ENCODE measurements at regions not wholly inside any gene's neighbourhood (a gene's known extent, or its start where the extent isn't known, plus 50 kb on each side); places are given as distances from the start of the nearest gene placed in this dataset.
A peak's percentile ranks its signal among the peaks of the same experiment; 100 is the strongest.

DNA sequence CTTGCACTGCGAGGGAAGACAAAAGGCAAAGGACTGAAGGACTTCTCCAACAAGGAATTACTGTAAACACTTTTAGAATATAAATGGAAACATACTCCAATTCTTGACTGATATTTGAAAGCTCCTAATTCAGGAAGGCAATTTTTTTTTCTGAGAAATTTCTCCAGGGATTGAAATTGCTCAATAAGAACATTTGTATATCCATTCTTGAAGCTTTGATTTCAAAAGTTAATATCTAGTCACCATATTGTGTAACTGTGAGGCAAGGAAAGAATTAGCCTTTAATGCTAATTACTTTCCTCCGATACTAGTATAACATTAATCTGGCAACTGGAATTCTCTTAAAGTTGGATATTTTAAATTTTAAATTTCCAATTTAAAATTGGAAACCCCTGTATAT is 188.4 kb upstream of the COL1A2 start:
- intact Hi-C loops (cut with DNase I): no loop called here
- DNase-seq (ENCODE audit: low spot score): no peak

DNA sequence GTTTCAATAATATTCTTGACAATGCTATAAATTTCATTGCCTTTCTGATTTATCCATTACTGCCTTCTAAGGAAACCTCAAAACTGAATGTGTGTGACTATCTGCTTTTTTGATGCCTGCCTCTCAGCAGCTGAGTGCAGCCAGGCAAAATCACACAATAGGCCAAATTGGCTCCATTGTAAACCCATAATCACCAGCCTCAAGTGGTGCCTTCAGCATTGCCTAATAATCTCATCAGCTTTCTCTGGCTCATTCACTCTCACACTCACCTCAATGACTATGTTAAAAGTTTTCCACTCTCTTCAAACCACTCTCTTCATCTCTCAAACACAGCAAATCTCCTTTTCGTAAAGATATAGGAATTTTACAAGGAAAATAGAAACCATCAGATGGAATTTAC is 182.5 kb upstream of the COL1A2 start:
- DNase-seq (ENCODE audit: low spot score): no peak
- intact Hi-C loops (cut with DNase I): no loop called here

DNA sequence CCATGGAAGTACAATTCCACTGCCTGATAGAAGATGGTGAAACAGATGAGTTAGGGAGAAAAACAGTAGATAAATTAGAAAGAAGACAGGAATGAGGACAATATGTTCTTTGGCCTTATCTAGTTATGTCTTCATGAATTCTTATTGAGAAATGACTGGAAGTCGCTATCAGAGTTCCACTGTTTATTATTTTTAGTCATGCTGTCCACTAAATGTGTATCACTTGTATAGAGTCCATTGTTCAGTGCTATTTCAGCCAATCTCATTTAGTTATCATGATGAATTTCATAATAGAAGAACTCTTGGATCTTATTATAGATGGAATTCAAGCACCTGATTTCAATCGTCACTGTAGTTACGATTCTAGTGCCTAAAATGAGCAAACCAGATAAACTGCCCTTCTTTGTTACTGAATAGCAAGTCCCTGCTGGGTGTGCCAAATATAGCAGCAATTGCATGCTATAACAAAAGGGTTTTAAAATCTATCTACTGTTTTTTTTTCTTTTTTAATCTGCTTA is 177.7 kb upstream of the COL1A2 start:
- no peak for DNase-seq (ENCODE audit: low spot score)
- intact Hi-C loops (cut with DNase I): no loop called here

DNA sequence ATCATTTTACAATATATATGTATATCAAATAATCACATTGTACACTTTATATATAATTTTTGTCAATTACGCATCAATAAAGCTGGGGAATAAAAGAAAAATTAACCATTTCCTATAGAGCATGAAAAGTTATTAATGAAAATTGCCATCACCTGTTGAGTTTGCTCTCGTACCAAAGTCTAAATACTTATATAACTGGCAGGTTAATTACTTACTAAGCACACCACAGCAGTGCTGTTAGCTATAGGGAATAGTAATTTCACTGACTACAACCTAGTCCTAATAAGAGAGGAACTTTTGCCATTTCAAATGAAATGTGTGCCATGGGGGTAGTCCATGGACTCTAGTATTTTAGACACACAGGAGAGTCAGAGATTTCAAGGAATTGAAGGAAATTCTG is 176.9 kb upstream of the COL1A2 start:
- no peak for DNase-seq (ENCODE audit: low spot score)
- intact Hi-C loops (cut with DNase I): no loop called here

DNA sequence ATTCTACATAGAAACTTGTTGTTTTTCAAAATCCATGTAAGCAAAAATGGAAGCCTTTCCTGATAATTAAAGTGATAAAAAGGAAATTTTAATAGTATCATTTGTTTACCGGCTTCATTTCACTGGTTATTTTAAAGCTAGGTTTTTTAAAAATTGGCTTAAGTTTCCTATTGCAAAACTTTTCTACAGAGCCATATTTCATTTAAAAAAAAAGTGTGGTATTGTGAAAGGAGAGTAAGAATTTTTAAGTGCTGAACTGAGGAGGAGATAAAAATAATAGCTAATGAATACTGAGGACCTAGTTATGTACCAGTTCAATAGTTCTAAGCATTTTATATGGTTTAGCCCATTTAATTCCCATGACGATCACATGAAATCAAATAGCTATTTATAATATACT is 172.2 kb upstream of the COL1A2 start:
- intact Hi-C loops (cut with DNase I): no loop called here
- DNase-seq (ENCODE audit: low spot score): no peak

DNA sequence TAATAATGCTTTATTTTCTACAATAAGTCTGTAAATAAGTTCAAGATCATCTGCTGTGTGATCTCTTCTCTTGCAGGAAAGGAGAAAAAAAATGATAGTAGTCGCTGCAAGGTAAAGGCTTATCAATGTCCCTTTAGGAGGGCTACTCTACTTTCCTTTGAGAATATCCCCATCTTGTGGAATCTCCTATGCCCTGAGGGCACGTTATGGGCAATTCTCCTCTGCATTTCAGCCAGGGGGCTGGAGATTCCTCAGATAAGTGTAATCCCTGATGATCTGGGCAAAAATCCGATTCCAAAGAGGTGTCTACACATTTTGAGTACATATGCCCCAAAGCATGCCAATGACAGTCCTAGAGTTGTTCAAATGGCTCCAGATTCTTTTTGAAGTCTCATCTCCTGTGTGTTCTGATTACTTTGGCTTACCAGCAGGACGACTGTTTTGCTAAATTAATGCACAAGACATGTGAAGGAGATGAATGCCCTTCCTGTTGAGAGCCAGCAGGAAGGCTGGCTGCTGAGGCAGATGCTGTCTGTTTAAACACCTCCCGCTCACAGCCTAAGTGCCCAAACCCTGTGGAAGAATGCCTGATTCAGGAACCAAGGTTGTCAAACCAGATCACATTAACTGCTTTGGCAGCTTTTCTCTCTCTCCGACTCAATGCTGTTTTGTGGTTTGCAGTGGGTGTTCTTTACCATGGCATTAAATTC is 171.2 kb upstream of the COL1A2 start:
- intact Hi-C loops (cut with DNase I): no loop called here
- DNase-seq (ENCODE audit: low spot score): no peak

DNA sequence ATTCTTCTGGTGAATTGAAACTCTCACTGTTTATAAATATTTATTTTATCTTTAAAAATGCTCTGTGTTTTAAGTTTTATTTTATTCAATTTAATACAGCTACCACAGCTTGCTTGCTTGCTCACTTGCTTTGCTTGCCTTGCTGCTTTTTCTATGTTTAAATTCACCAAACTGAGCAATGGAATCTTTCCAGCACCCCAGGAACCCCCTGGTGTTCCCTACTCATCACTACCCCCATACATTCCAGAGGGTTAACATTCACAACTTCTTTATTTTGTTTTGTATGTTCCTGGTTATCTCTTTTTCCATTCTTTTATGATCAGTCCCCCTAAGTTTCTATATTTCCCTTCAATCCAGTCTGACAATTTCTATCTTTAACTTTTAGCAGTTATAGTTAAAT is 166.5 kb upstream of the COL1A2 start:
- DNase-seq (ENCODE audit: low spot score): no peak
- intact Hi-C loops (cut with DNase I): no loop called here

DNA sequence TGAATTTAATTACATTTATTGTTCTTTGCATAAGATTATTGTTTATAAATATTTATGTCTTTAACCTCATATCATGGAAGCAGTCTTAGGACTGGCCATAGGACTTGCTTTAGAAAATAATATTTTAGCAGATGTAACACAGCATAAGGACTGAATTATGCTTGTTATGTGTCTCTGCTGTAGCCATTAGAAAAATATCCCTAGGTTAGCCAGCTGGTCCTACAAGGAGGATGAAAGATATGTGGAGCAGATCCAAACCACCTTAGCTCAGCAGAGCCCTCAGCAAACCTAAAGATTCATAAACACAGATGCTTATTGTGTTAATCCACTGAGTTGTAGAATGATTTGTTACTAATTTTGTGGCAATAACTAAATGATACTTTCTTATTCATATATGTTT is 166.0 kb upstream of the COL1A2 start:
- DNase-seq (ENCODE audit: low spot score): no peak
- intact Hi-C loops (cut with DNase I): no loop called here

DNA sequence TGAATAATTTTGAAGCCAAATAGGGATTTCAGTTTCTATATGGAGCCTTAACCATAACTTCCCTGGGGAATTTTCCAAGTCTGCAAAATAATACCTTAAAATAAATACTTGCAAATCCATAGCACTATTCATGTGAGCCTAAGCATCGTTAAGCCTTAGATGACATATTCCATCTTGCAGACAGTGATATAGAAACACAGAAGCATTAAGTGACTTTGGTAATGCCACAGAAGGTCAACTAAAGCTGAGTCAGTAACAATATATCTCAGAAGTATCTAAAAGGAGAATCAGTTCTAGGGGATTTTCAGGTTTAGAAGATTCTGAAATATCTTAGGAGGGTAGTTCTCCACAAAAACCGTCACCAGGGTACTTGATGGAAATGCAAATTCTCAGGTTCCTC is 163.4 kb upstream of the COL1A2 start:
- DNase-seq (ENCODE audit: low spot score): no peak
- intact Hi-C loops (cut with DNase I): no loop called here

DNA sequence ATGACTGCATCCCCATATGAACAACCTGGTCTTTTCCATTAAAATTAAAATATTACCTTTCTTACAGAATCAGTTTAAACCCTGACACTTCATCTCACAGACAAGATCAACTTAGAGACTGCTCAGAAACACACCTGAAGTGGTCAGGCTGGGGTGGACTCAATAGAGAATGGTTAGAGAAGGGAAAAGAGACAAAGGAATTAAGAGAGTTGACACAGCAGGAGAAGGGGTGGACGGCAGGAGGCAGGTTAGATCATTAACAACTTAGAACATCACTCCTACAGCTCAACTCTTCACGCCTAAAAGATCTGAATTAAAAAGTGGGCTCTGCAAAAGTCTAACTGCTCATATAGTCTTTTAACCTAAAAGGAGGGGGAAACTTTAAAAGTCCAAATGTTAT is 157.7 kb upstream of the COL1A2 start:
- intact Hi-C loops (cut with DNase I): no loop called here
- no peak for DNase-seq (ENCODE audit: low spot score)

DNA sequence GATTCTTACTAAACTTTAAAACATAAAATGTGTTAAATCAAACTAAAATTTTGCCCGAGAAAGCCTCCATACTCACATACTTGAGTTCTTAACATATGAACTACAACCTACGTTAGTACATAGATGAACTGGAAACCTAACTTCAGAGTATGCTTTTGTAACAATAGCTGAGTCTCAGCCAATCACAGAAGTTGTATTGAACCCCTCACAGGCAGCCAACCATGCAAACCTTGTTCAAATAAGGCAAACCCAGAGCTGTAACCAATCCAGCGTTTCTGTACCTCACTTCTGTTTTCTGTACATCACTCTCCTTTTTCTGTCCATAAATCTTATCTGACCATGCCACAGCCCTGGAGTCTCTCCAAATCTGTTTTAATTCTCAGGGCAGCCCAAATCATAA is 157.3 kb upstream of the COL1A2 start:
- no peak for DNase-seq (ENCODE audit: low spot score)
- intact Hi-C loops (cut with DNase I): no loop called here

DNA sequence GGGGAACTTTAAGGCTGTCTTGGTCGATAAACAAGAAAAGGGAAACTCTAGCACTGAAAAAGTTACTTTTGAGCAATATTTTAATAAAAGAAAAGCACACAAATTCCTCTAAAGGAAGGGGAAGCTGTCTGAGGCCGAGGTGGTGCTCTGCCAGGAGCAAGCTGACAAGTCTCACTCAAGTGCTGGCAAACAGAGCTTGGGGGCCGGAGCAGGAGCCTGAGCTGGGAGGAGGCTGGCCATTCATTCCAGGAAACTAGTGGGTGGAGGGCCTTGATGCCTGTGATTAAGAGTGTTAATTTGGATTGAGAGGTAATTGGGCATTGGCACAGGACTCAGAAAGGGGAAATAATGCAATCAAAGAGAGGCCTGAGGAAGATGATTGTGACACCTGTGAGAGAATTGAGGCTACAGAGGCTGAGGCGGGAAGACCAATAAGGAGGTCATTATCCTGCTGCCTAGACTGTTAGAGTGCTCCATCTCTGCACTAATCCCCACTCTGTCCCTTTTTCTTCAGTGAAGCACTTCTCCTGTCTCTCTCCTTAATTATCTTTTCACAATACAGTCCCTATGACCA is 154.9 kb upstream of the COL1A2 start:
- peak; percentile 66 for DNase-seq (ENCODE audit: low spot score)
- intact Hi-C loops (cut with DNase I): no loop called here

DNA sequence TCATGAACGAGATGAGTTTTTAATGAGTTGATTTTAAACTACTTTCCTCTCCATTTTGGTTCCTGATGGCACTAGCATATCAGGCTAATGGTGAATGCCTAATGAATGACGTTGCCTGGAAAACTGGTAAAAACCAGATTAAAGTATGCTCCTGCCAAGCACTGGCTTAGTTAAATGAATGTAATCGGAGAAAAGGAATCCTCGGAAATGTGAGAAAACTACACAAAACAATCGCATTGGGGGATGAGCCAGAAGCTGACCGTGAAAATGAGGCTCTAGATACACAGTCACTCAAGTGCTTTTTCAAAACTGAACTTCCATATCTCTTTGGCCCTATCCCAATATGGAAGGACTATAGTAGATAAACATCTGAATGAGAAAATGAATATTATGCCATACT is 153.8 kb upstream of the COL1A2 start:
- intact Hi-C loops (cut with DNase I): no loop called here

DNA sequence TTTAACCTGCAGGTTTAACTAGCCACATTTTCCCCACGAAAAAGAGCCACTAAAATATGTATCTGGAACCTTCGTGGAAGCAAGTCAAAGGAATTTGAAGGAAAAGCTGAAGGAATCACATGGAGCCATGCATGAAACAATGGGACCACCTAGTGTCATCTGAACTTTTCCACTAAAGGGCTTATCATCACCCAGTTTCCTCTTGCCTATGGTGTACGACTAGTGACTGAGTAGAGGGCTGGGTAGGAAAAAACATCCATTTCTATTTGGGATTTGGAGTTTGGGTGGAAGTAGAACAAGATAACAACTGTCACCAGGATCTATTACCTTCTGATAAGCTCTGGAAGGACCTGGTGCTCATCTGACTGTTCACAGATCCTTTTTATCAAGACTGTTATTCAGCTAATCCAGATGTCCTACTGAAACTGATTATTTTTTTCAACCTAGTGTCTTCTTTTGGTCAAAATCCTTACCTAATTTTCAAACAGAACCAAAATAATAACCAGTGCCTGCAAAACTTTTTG is 153.2 kb upstream of the COL1A2 start:
- DNase-seq (ENCODE audit: low spot score): no peak
- intact Hi-C loops (cut with DNase I): no loop called here

More for the DNA sequence above, 153.8 kb upstream of the COL1A2 start:
- no peak for DNase-seq (ENCODE audit: low spot score)

DNA sequence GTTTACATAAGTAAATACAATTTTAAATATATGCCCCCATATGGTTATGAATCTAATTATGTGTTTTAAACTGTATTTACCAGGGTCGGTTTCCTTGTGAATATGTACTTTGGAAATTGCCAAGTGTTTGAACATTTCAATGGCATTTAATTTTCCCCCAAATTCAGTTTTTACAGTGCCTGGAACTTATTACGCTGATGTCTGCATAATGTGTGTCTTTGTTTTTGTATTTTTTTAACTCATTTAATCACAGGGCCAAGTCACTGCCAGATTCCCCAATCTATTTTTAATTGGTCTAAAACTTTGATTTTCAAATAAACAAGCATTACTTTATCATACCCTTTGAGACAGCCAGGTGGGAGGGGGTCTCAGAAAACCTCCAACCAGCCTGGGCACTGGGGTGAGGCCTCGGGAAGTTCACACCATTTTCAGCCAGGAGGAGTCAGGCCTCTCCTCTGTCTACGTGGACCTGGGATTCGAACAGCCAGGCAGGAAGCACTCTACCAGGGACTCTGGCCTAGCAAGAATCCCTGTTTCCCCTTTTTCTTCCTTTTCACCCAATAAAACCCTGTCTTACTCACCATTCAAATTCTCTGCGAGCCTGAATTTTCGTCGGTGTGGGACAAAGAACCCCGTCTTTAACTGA is 151.5 kb upstream of the COL1A2 start:
- intact Hi-C loops (cut with DNase I): no loop called here
- DNase-seq (ENCODE audit: low spot score): no peak

DNA sequence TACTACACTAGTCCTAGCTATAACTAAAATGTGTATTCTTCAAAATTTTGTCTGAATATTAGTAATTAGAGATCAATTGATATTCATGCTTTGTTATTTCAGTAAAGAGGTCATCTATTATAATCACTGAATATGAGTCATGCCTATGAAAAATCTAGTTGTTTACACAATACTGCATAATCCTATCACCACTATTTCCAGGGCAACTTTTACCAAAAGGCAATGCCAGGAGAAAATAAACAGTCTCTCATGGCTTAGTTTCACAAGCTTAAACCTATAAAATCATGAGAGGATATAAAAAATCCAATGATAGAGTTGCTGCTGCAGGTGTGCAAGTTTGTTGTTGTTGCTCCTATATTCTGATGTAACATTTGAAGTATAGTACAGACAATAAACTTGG is 149.9 kb upstream of the COL1A2 start:
- intact Hi-C loops (cut with DNase I): no loop called here
- no peak for DNase-seq (ENCODE audit: low spot score)

DNA sequence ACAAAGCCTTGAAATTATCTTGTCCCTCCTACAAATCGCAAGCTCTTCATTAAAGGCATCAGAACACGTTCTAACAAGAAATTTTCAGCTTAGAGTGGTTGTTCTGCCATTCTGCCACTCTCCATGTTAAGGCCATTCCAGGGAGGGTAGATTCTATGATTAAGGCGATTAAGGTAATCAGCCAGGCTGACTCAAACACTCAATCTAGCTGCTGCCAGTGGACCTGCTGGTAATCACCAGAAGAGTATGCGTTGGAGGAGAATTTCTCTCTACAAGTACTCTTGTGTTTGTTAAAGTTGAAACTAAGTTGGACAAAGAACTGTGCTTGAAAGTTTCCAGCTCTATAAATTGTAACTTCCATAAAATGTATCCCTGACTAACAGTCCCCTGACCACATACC is 149.2 kb upstream of the COL1A2 start:
- DNase-seq (ENCODE audit: low spot score): no peak
- intact Hi-C loops (cut with DNase I): no loop called here

DNA sequence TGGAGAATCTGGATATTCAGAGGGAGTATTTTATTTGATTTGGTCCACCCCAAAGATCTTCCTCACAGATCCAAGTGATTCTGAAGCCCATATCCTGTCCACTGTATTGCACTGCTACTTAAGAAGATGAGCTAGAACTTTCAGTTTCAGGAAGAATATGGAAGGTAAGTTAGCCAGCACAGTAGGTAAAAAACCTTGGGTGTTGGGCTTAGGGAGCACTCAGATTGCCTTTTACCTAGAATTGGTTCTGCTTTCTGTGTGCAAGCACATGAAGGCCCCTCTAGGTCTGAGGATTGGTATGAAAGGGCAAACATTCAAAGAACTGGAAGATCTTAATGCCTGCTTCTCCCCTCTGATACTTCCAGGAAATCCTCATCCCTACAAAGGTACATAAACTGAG is 146.7 kb upstream of the COL1A2 start:
- intact Hi-C loops (cut with DNase I): no loop called here
- no peak for DNase-seq (ENCODE audit: low spot score)

DNA sequence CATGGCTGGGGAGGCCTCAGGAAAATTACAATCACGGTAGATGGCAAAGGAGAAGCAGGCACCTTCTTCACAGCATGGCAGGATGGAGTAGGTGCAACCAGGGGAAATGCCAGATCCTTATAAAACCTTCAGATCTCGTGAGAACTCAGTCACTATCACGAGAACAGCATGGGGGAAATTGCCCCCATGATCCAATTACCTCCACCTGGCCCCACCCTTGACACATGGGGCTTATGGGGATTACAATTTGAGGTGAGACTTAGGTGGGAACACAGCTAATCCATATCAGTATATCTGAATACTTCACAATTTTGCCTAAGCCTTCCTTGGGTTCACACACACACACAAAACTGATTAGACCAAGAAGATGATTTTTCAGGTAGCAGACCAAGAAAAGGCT is 145.1 kb upstream of the COL1A2 start:
- intact Hi-C loops (cut with DNase I): no loop called here
- DNase-seq (ENCODE audit: low spot score): no peak

DNA sequence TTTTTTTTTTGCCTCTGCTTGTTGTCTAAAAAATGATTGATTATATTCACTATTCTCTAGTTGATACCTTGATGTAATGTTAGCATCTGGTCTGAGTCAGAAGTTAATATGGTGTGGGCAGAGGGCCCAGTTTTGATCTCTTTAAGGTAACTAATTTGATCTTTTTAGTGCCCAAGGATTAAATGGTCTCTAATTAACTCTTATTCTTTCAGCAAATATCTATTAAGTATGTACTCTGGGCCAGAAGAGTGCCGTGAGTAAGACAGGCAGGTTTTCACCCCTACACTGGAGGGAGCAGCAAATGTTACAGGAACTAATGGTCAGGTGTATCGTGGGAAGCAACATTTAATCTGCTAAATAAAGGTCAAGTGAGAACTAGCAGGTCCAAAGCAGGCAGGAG is 144.6 kb upstream of the COL1A2 start:
- intact Hi-C loops (cut with DNase I): no loop called here
- no peak for DNase-seq (ENCODE audit: low spot score)

DNA sequence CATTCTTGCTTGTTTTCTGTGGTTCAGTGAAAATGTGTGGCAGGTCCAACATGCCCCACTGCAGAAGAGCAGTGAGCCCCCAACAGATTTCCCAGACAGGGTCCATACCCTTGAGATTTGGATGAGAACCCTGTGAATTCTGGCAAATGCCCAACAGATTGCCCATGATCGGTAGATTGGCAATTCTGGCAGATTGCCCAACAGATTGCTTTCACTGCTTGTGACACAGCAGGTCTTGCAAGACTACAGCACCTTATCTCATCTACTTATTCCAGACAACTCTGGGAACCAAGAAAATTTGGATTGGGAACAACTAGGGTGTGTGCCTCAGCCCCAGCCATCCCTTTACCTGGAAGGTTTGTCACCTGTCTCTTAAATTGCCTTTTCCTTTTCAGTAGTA is 143.7 kb upstream of the COL1A2 start:
- no peak for DNase-seq (ENCODE audit: low spot score)
- intact Hi-C loops (cut with DNase I): no loop called here

All from posterior vena cava (tissue), 2 donors.